HEK293 (cell line): ENCODE measurements at regions not wholly inside any gene's neighbourhood (a gene's known extent, or its start where the extent isn't known, plus 50 kb on each side); places are given as distances from the start of the nearest gene placed in this dataset.

Experiments used
- CTCF ChIA-PET: fragments of 350-600 bp; formaldehyde crosslinking; extraction: SDS; loops from one replicate; lab custom pipeline; 2021; ENCODE audit warnings: antibody characterized with exemption; lab: Yijun Ruan, JAX
- POLR2A ChIA-PET: fragments of 300-600 bp; formaldehyde crosslinking; extraction: SDS; loops from one replicate; lab custom pipeline; 2020; ENCODE audit warnings: antibody characterized with exemption, inconsistent platforms; lab: Yijun Ruan, JAX
- H3K27ac ChIP-seq: fragments of 200-500 bp; sonication (Bioruptor generic); 2 replicates; pipeline ENCODE4 v1.5.1; 2014; ENCODE audit warnings: low read depth, low read length, control low read depth, inconsistent platforms; ENCODE audit errors: extremely low read depth
- H3K36me3 ChIP-seq, 2 experiments: fragments of 200-500 bp in 1 of 2; sonication (Bioruptor generic) in 1 of 2; 1 replicate in 1 of 2; 2 replicates in 1 of 2; pipeline ENCODE4 v1.5.1; 2014 to 2017; ENCODE audit warnings: inconsistent platforms in 2 of 2, low read length in 2 of 2; ENCODE audit not compliant: control insufficient read depth in 2 of 2, insufficient read depth in 1 of 2
- H3K4me1 ChIP-seq: fragments of 200-500 bp; sonication (Bioruptor generic); 2 replicates; pipeline ENCODE4 v1.5.1; 2014; ENCODE audit warnings: mild to moderate bottlenecking, low read length, inconsistent platforms; ENCODE audit not compliant: control insufficient read depth, insufficient read depth
- H3K4me3 ChIP-seq: 2 replicates; pipeline ENCODE4 v1.5.1; 2011; ENCODE audit warnings: low read depth, mild to moderate bottlenecking, control low read depth, low read length, moderate library complexity
- H3K9me3 ChIP-seq: fragments of 200-500 bp; sonication (Bioruptor generic); 2 replicates; pipeline ENCODE4 v1.5.1; 2014; ENCODE audit warnings: low read depth, low read length, inconsistent platforms; ENCODE audit not compliant: control insufficient read depth, insufficient read depth
- CTCF ChIP-seq: fragments of 450-650 bp; formaldehyde crosslinking; IDR thresholded peaks from 2 replicates; pipeline ENCODE4 v1.5.1; 2016; ENCODE audit warnings: missing biosample characterization, missing genetic modification characterization
- OSR2 ChIP-seq: fragments of 450-650 bp; formaldehyde crosslinking; IDR thresholded peaks from 2 replicates; pipeline ENCODE4 v1.5.1; 2016; ENCODE audit warnings: missing biosample characterization, missing genetic modification characterization
- PATZ1 ChIP-seq: fragments of 450-650 bp; formaldehyde crosslinking; IDR thresholded peaks from 2 replicates; pipeline ENCODE4 v1.5.1; 2016; ENCODE audit warnings: missing biosample characterization, missing genetic modification characterization
- TSHZ1 ChIP-seq: fragments of 450-650 bp; formaldehyde crosslinking; IDR thresholded peaks from 2 replicates; pipeline ENCODE4 v1.5.1; 2016; ENCODE audit warnings: missing biosample characterization, missing genetic modification characterization, borderline replicate concordance
- ZFP3 ChIP-seq: fragments of 450-650 bp; formaldehyde crosslinking; IDR thresholded peaks from 2 replicates; pipeline ENCODE4 v1.5.1; 2016; ENCODE audit warnings: low read depth, missing biosample characterization, missing genetic modification characterization
- ZFP69B ChIP-seq: fragments of 450-650 bp; formaldehyde crosslinking; IDR thresholded peaks from 2 replicates; pipeline ENCODE4 v1.5.1; 2016; ENCODE audit warnings: missing biosample characterization, missing genetic modification characterization
- ZNF140 ChIP-seq: fragments of 450-650 bp; formaldehyde crosslinking; IDR thresholded peaks from 2 replicates; pipeline ENCODE4 v1.5.1; 2016; ENCODE audit warnings: missing biosample characterization, missing genetic modification characterization
- ZNF248 ChIP-seq: fragments of 450-650 bp; formaldehyde crosslinking; IDR thresholded peaks from 2 replicates; pipeline ENCODE4 v1.5.1; 2017; ENCODE audit warnings: missing biosample characterization, missing genetic modification characterization
- ZNF280C ChIP-seq: fragments of 450-650 bp; formaldehyde crosslinking; IDR thresholded peaks from 2 replicates; pipeline ENCODE4 v1.5.1; 2016; ENCODE audit warnings: missing biosample characterization, missing genetic modification characterization
- ZNF37A ChIP-seq: fragments of 450-650 bp; IDR thresholded peaks from 2 replicates; pipeline ENCODE4 v1.5.1; 2018; ENCODE audit warnings: missing biosample characterization, missing genetic modification characterization
- ZNF423 ChIP-seq: fragments of 450-650 bp; formaldehyde crosslinking; IDR thresholded peaks from 2 replicates; pipeline ENCODE4 v1.5.1; 2016; ENCODE audit warnings: missing biosample characterization, missing genetic modification characterization
- ZNF426 ChIP-seq: fragments of 450-650 bp; formaldehyde crosslinking; IDR thresholded peaks from 2 replicates; pipeline ENCODE4 v1.5.1; 2017; ENCODE audit warnings: missing biosample characterization, missing genetic modification characterization, mild to moderate bottlenecking, inconsistent platforms, moderate library complexity
- ZNF701 ChIP-seq: fragments of 450-650 bp; formaldehyde crosslinking; IDR thresholded peaks from 2 replicates; pipeline ENCODE4 v1.5.1; 2016; ENCODE audit warnings: missing biosample characterization, missing genetic modification characterization
- ZNF76 ChIP-seq: fragments of 450-650 bp; formaldehyde crosslinking; IDR thresholded peaks from 2 replicates; pipeline ENCODE4; 2016; ENCODE audit warnings: low read depth, missing biosample characterization, missing genetic modification characterization, borderline replicate concordance
- ZNF791 ChIP-seq: fragments of 450-650 bp; formaldehyde crosslinking; IDR thresholded peaks from 2 replicates; pipeline ENCODE4 v1.5.1; 2016; ENCODE audit warnings: missing biosample characterization, missing genetic modification characterization
- TF ChIP-seq, protein P1 (sequence below): fragments of 450-650 bp; formaldehyde crosslinking; IDR thresholded peaks from 2 replicates; pipeline ENCODE4 v1.5.1; 2016; ENCODE audit warnings: missing biosample characterization, missing genetic modification characterization
- TF ChIP-seq, protein P2 (sequence below): fragments of 450-650 bp; formaldehyde crosslinking; IDR thresholded peaks from 2 replicates; pipeline ENCODE4 v1.5.1; 2017; ENCODE audit warnings: missing biosample characterization, missing genetic modification characterization
- TF ChIP-seq, protein P3 (sequence below): fragments of 450-650 bp; formaldehyde crosslinking; IDR thresholded peaks from 2 replicates; pipeline ENCODE4 v1.5.1; 2016; ENCODE audit warnings: missing biosample characterization, missing genetic modification characterization

GRCh38 chr1:82462366-82462765 is 661.6 kb downstream of the ADGRL2 start:
- Histone ChIP-seq H3K36me3 (no peaks in the 10 kb centered on the region), H3K4me1 (peaks cover 4% of the 10 kb centered on the region; the same call in 1 of the 2 replicates), H3K9me3 (no peaks in the 10 kb centered on the region), H3K4me3 (no peak overlapping the region), H3K27ac (no peak overlapping the region)
- ChIA-PET CTCF (no interaction called here), POLR2A (no interaction called here)
- TF ChIP-seq ZNF280C (tag by site-specific recombination): no peak
- TF ChIP-seq ZNF701 (tag by site-specific recombination): no peak
- no peak for TF ChIP-seq TSHZ1 (tag by site-specific recombination)
- TF ChIP-seq ZNF76 (tag by site-specific recombination): no peak
- no peak for TF ChIP-seq ZNF423 (tag by site-specific recombination)
- no peak for TF ChIP-seq ZNF248 (tag by site-specific recombination)
- TF ChIP-seq ZNF791 (tag by site-specific recombination): no peak
- no peak for TF ChIP-seq ZNF37A (tag by site-specific recombination)
- TF ChIP-seq ZFP3 (tag by site-specific recombination): no peak
- no peak for TF ChIP-seq PATZ1 (tag by site-specific recombination)

DNA sequence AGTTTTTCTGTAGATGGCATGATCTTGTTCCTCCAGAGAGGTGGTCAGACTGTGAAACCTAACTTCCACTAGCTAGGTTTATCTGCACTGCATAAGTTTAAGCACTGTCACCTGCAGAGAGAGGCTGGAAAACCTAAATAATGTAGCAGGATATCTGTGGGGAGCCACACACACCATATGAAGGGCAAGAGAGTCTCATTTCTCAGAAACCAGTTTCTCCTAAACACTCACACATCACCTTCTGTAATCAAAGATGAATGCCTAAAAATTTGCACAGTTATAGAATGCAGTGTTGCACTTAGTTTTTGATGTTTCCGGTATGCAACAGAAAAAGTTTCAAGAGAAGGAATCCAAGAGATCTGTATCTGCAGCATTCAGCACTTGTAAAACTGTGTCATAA is 654.6 kb downstream of the ADGRL2 start:
- H3K36me3 ChIP-seq: no peaks in the 10 kb centered on the region
- H3K4me1 ChIP-seq: no peaks in the 10 kb centered on the region
- ChIA-PET CTCF (no interaction called here), POLR2A (no interaction called here)
- H3K9me3 ChIP-seq: no peaks in the 10 kb centered on the region
- no peak overlapping the region for H3K4me3 ChIP-seq
- no peak overlapping the region for H3K27ac ChIP-seq
- TF ChIP-seq, protein P1, sequence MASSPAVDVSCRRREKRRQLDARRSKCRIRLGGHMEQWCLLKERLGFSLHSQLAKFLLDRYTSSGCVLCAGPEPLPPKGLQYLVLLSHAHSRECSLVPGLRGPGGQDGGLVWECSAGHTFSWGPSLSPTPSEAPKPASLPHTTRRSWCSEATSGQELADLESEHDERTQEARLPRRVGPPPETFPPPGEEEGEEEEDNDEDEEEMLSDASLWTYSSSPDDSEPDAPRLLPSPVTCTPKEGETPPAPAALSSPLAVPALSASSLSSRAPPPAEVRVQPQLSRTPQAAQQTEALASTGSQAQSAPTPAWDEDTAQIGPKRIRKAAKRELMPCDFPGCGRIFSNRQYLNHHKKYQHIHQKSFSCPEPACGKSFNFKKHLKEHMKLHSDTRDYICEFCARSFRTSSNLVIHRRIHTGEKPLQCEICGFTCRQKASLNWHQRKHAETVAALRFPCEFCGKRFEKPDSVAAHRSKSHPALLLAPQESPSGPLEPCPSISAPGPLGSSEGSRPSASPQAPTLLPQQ (tag by site-specific recombination): no peak
- TF ChIP-seq ZFP69B (tag by site-specific recombination): no peak
- TF ChIP-seq, protein P2, sequence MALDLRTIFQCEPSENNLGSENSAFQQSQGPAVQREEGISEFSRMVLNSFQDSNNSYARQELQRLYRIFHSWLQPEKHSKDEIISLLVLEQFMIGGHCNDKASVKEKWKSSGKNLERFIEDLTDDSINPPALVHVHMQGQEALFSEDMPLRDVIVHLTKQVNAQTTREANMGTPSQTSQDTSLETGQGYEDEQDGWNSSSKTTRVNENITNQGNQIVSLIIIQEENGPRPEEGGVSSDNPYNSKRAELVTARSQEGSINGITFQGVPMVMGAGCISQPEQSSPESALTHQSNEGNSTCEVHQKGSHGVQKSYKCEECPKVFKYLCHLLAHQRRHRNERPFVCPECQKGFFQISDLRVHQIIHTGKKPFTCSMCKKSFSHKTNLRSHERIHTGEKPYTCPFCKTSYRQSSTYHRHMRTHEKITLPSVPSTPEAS (tag by site-specific recombination): no peak
- no peak for TF ChIP-seq ZNF140 (tag by site-specific recombination)
- TF ChIP-seq OSR2: no peak
- TF ChIP-seq, protein P3, sequence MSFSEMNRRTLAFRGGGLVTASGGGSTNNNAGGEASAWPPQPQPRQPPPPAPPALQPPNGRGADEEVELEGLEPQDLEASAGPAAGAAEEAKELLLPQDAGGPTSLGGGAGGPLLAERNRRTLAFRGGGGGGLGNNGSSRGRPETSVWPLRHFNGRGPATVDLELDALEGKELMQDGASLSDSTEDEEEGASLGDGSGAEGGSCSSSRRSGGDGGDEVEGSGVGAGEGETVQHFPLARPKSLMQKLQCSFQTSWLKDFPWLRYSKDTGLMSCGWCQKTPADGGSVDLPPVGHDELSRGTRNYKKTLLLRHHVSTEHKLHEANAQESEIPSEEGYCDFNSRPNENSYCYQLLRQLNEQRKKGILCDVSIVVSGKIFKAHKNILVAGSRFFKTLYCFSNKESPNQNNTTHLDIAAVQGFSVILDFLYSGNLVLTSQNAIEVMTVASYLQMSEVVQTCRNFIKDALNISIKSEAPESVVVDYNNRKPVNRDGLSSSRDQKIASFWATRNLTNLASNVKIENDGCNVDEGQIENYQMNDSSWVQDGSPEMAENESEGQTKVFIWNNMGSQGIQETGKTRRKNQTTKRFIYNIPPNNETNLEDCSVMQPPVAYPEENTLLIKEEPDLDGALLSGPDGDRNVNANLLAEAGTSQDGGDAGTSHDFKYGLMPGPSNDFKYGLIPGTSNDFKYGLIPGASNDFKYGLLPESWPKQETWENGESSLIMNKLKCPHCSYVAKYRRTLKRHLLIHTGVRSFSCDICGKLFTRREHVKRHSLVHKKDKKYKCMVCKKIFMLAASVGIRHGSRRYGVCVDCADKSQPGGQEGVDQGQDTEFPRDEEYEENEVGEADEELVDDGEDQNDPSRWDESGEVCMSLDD (tag by site-specific recombination): no peak
- TF ChIP-seq ZNF426 (tag by site-specific recombination): no peak
- no peak for TF ChIP-seq CTCF (tag by site-specific recombination)
